Activated naive CD8-positive, alpha-beta T cell treated with anti-CD3 and anti-CD28 coated beads for 36 hours (primary cell): ENCODE measurements at regions not wholly inside any gene's neighbourhood (a gene's known extent, or its start where the extent isn't known, plus 50 kb on each side); places are given as distances from the start of the nearest gene placed in this dataset.
"Not testable (repeated sequence)": the region's sequence is repeated elsewhere in the genome, so short reads cannot be mapped to it uniquely, and the experiment has no call there.

ENCODE experiments used
- DNase-seq: peaks from one replicate; pipeline ENCODE4 v3.0.0; 2021
- H3K27ac Mint-ChIP-seq: one replicate; pipeline ENCODE4 v1.8.0; 2022; ENCODE audit warnings: mild to moderate bottlenecking, moderate library complexity, mixed read lengths
- H3K27me3 Mint-ChIP-seq: one replicate; pipeline ENCODE4 v1.8.0; 2022; ENCODE audit warnings: mild to moderate bottlenecking, mixed read lengths
- H3K36me3 Mint-ChIP-seq: one replicate; pipeline ENCODE4 v1.8.0; 2021; ENCODE audit warnings: mild to moderate bottlenecking, mixed read lengths
- H3K4me1 Mint-ChIP-seq: one replicate; pipeline ENCODE4 v1.8.0; 2021; ENCODE audit warnings: mixed read lengths
- H3K4me3 Mint-ChIP-seq: one replicate; pipeline ENCODE4 v1.8.0; 2022; ENCODE audit warnings: mild to moderate bottlenecking, moderate library complexity, mixed read lengths
- H3K9me3 Mint-ChIP-seq: one replicate; pipeline ENCODE4 v1.8.0; 2022; ENCODE audit warnings: mixed read lengths

GRCh38 chr11:128036006-128036405, 551.4 kb downstream of the ETS1 start:
- Mint-ChIP-seq H3K36me3 (peaks cover 5% of the 10 kb centered on the region), H3K27me3 (no peaks in the 10 kb centered on the region), H3K27ac (no peak overlapping the region), H3K9me3 (no peaks in the 10 kb centered on the region), H3K4me3 (no peak overlapping the region), H3K4me1 (peaks cover 37% of the 10 kb centered on the region)
- no peak for DNase-seq

DNA sequence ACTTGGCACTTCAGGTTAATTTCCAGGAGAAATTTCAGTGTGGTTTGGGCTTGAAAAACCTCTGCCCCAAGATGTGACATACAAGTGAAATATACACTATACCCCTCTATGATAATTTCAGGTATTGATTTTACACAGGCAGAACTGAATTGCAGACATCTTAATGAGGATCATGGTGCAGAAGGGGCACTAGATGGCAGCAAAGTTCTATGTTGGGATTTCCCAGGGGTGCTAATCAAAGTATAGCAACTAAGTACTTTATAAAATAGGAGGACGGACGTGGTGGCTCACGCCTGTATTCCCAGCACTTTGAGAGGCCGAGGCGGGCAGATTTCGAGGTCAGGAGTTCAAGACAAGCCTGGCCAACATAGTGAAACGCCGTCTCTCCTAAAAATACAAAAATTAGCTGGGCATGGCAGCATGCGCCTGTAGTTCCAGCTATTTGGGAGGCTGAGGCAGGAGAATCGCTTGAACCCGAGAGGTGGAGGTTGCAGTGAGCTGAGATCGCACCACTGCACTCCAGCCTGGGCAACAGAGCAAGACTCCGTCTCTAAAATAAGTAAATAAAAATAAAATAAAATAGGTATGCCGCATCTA, 555.7 kb downstream of the ETS1 start:
- DNase-seq = peak; percentile 48
- H3K36me3 Mint-ChIP-seq, H3K27ac Mint-ChIP-seq, H3K4me3 Mint-ChIP-seq, H3K4me1 Mint-ChIP-seq, H3K9me3 Mint-ChIP-seq: not testable (repeated sequence)
- H3K27me3 Mint-ChIP-seq = peaks cover 15% of the 10 kb centered on the region

DNA sequence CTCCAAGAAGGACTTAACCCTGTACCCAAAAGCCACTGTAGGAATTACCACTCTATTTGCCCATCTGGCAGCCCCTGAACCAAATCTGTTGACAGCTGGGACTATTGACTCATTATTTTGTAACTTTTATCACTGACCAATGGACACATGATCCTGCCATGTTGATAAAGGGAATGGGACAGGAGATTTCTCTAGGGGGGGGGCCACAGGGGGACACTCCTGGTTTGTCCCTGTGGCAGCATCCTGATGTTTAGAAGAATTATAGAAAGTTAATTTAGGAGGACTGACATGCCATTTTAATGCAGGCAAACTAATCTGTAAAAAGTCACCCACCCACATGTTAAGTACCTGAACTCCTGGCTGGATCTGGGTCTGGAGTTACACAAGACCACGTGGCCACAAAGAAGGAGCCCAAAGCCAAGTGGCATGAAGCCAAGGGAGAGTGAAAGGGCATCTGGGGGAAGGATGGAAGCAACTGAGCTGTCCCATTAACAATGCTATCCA, 558.1 kb downstream of the ETS1 start:
- no peak overlapping the region for H3K27ac Mint-ChIP-seq

DNA sequence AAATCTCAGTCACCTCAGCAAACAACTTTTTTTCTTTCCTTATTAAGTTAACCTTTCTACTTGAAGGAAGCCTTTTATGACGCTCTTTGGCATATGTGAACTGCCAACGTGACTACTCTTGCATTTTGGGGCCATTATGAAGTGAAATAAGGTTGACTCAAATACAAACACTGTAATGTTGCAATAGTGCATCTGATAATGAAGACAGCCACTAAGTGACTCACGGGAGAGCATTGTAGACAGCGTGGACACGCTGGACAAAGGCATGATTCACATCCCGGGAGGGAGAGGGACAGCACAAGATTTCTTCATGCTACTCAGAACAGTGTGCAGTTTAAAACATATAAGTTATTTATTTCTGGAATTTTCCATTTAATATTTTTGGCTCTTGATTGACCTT, 560.8 kb downstream of the ETS1 start:
- DNase-seq = no peak
- Mint-ChIP-seq H3K27ac (no peak overlapping the region), H3K4me3 (no peak overlapping the region), H3K27me3 (peaks cover 15% of the 10 kb centered on the region), H3K4me1 (no peaks in the 10 kb centered on the region), H3K36me3 (no peaks in the 10 kb centered on the region), H3K9me3 (no peaks in the 10 kb centered on the region)

More for the DNA sequence above, 558.1 kb downstream of the ETS1 start:
- no peaks in the 10 kb centered on the region for H3K9me3 Mint-ChIP-seq
- H3K36me3 Mint-ChIP-seq = no peaks in the 10 kb centered on the region
- peaks cover 8% of the 10 kb centered on the region for H3K4me1 Mint-ChIP-seq
- peaks cover 15% of the 10 kb centered on the region for H3K27me3 Mint-ChIP-seq
- no peak overlapping the region for H3K4me3 Mint-ChIP-seq
- DNase-seq = no peak

DNA sequence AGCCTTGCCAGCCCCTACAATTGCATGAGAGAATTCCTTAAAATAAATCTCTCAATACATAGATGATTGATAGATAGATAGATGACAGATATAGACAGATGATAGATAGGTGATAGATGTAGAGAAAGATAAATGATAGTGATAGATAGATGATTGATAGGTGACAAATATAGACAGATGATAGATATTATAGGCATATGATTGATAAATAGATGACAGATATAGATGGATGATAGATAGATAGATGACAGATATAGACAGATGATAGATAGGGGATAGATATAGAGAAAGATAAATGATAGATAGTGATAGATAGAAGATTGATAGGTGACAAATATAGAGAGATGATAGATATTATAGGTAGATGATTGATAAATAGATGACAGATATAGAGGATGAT, 564.6 kb downstream of the ETS1 start:
- Mint-ChIP-seq H3K4me3 (no peak overlapping the region), H3K27me3 (no peaks in the 10 kb centered on the region), H3K27ac (no peak overlapping the region), H3K4me1 (no peaks in the 10 kb centered on the region), H3K36me3 (no peaks in the 10 kb centered on the region), H3K9me3 (no peaks in the 10 kb centered on the region)
- no peak for DNase-seq

DNA sequence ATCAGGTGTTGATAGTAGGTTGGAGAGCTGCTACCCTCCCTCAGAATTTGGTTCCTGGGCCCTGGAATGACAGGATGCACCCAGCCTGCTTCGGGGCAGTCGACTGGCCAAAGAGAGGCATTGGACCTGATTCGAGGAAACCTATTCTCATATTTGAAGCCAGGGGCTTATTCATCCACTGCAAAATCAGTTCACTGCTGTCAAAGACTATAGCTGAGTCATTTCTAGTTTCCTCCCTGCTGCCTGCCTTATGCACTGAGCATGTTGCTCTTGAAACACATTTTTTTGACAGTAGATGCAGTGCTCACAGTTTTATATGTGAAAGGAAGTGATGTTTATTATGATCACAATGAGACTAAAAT, 565.4 kb downstream of the ETS1 start:
- Mint-ChIP-seq H3K36me3 (no peaks in the 10 kb centered on the region), H3K27ac (no peak overlapping the region), H3K4me3 (no peak overlapping the region), H3K9me3 (no peaks in the 10 kb centered on the region), H3K4me1 (no peaks in the 10 kb centered on the region), H3K27me3 (no peaks in the 10 kb centered on the region)
- DNase-seq = no peak

DNA sequence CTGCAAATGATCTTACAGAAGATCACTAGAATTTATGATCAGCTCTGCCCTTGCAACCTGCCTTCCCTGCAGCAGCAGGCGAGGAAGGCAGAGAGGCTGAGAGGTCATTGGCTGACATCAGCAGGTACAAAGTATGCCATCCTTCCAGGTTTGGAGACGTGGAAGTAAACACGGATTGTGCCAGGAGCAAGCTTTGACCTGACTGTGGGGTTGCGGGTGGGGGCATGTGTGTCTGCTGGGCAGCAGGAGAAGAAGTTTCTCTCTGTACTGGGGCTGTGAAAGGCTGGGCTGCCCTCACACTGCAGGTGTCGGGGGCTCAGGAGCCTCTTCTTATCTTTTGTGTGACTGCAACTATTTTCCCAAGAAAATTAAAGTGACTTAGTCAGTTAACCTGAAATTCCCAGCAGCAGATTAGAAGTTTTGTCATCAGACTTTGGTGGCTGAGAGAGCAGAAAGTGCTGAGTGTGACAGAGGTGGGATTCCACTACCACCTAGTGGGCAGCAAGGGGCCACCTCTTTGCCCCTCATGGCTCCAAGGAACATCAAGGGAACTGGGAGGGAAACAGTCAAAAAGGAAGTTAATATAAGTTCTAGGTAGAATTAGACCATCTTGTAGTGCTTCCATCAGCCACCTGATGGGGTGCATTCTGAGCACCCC, 565.9 kb downstream of the ETS1 start:
- H3K9me3 Mint-ChIP-seq = no peaks in the 10 kb centered on the region
- H3K27ac Mint-ChIP-seq = no peak overlapping the region
- H3K4me1 Mint-ChIP-seq = no peaks in the 10 kb centered on the region
- DNase-seq = no peak
- no peaks in the 10 kb centered on the region for H3K27me3 Mint-ChIP-seq
- H3K36me3 Mint-ChIP-seq = no peaks in the 10 kb centered on the region
- H3K4me3 Mint-ChIP-seq = no peak overlapping the region

- Mint-ChIP-seq H3K9me3 (no peaks in the 10 kb centered on the region), H3K36me3 (no peaks in the 10 kb centered on the region), H3K27ac (no peak overlapping the region), H3K4me3 (no peak overlapping the region), H3K4me1 (no peaks in the 10 kb centered on the region), H3K27me3 (no peaks in the 10 kb centered on the region)
- DNase-seq = no peak
Measured at GRCh38 chr11:128018692-128019091, 568.7 kb downstream of the ETS1 start.

DNA sequence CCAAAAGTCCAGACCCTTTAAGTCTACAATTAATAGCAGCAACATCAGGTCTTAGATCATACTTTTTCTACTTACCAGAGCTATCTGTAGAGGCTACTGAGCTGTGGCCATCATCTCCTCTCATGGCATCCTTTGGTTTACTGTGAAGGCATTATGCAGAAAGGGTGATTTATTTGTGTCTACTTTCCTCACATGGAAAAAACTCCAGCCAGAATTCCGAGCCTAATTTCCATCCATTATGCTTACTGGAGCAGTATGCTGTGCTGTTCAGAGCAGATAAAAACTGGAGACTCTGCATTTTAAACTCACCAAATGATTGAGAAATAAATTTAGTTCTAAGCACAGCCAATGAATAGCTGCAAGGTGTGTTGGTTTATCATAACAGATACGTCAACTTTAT, 581.8 kb downstream of the ETS1 start:
- no peaks in the 10 kb centered on the region for H3K4me1 Mint-ChIP-seq
- peaks cover 41% of the 10 kb centered on the region for H3K27me3 Mint-ChIP-seq
- no peak overlapping the region for H3K4me3 Mint-ChIP-seq
- H3K9me3 Mint-ChIP-seq = peaks cover 19% of the 10 kb centered on the region
- DNase-seq = no peak
- H3K27ac Mint-ChIP-seq = no peak overlapping the region
- H3K36me3 Mint-ChIP-seq = peaks cover 10% of the 10 kb centered on the region

DNA sequence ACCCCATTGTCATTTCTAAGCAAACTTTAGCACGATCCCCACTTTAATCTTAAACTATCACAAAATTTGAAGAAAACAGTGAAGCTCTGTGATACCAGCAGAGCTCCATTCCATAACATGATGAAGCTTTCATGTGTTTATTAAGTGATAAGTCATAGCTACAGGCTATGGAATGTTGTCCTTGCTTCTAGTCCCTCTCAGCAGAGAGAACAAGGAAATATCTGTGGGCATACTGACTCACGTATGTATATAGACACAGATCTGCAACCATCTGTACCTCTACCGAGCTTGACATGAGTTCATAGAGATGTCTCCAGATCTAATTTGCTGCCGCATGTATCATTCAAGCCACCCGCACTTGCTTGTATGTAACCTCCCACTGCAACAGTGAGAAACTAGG, 588.9 kb downstream of the ETS1 start:
- H3K36me3 Mint-ChIP-seq = no peaks in the 10 kb centered on the region
- H3K9me3 Mint-ChIP-seq = no peaks in the 10 kb centered on the region
- no peaks in the 10 kb centered on the region for H3K4me1 Mint-ChIP-seq
- H3K27me3 Mint-ChIP-seq = peaks cover 32% of the 10 kb centered on the region
- no peak for DNase-seq
- no peak overlapping the region for H3K27ac Mint-ChIP-seq
- H3K4me3 Mint-ChIP-seq = no peak overlapping the region

DNA sequence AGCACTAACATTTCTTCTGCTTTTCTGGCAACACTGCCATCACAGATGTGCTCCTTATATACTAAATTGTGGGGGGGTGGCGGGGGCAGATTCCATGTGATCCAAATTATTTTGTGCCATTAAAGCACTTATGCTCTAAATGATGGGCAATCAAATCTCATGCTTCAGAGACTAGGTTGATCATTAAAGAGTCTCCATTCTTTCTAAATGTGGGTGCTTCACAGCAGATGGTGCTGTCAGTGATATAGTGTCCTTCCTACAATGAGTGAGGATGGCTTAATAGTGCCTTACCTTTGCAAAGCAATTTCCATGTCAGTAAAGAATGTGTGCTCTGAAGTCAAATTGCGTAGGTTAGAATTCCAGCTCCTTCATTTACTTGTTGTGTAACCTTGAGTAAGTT, 589.8 kb downstream of the ETS1 start:
- Mint-ChIP-seq H3K9me3 (no peaks in the 10 kb centered on the region), H3K4me3 (no peak overlapping the region), H3K27me3 (peaks cover 24% of the 10 kb centered on the region), H3K4me1 (no peaks in the 10 kb centered on the region), H3K27ac (no peak overlapping the region), H3K36me3 (no peaks in the 10 kb centered on the region)
- no peak for DNase-seq

- no peaks in the 10 kb centered on the region for H3K36me3 Mint-ChIP-seq
- no peak overlapping the region for H3K4me3 Mint-ChIP-seq
- no peaks in the 10 kb centered on the region for H3K9me3 Mint-ChIP-seq
- no peak for DNase-seq
- H3K4me1 Mint-ChIP-seq = no peaks in the 10 kb centered on the region
- H3K27ac Mint-ChIP-seq = no peak overlapping the region
- H3K27me3 Mint-ChIP-seq = peaks cover 21% of the 10 kb centered on the region
Measured at GRCh38 chr11:127996825-127997224, 590.5 kb downstream of the ETS1 start.

- DNase-seq = no peak
- Mint-ChIP-seq H3K4me3 (no peak overlapping the region), H3K27me3 (peaks cover 21% of the 10 kb centered on the region), H3K4me1 (no peaks in the 10 kb centered on the region), H3K36me3 (no peaks in the 10 kb centered on the region), H3K9me3 (no peaks in the 10 kb centered on the region), H3K27ac (no peak overlapping the region)
Measured at GRCh38 chr11:127995921-127996320, 591.4 kb downstream of the ETS1 start.

GRCh38 chr11:127994736-127995135, 592.6 kb downstream of the ETS1 start:
- no peaks in the 10 kb centered on the region for H3K36me3 Mint-ChIP-seq

DNA sequence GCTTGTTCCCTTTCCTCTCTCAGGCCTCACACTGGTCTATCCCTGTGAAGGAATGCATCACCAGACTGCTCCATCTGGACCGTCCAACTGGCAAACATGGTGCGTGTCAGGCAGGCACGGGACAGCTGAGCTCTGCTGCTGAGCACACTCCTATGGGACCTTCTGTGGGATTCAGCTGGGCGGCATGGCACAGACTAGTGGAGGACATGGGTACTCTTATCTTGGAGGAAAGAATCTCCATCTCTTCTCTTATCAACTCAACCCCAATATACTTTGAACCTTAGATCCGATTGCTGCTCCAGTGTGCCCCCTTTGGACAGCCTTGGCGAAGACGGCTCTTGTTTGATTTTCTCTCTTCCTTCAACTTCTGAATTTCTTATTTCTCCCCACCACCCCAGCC, 593.6 kb downstream of the ETS1 start:
- no peak for DNase-seq
- H3K27ac Mint-ChIP-seq = no peak overlapping the region
- H3K4me1 Mint-ChIP-seq = no peaks in the 10 kb centered on the region
- no peak overlapping the region for H3K4me3 Mint-ChIP-seq
- no peaks in the 10 kb centered on the region for H3K9me3 Mint-ChIP-seq
- peaks cover 17% of the 10 kb centered on the region for H3K27me3 Mint-ChIP-seq
- no peaks in the 10 kb centered on the region for H3K36me3 Mint-ChIP-seq

More at GRCh38 chr11:127994736-127995135, 592.6 kb downstream of the ETS1 start:
- H3K9me3 Mint-ChIP-seq = no peaks in the 10 kb centered on the region
- no peak overlapping the region for H3K4me3 Mint-ChIP-seq
- DNase-seq = no peak
- H3K27me3 Mint-ChIP-seq = peaks cover 17% of the 10 kb centered on the region
- H3K27ac Mint-ChIP-seq = no peak overlapping the region
- H3K4me1 Mint-ChIP-seq = no peaks in the 10 kb centered on the region

DNA sequence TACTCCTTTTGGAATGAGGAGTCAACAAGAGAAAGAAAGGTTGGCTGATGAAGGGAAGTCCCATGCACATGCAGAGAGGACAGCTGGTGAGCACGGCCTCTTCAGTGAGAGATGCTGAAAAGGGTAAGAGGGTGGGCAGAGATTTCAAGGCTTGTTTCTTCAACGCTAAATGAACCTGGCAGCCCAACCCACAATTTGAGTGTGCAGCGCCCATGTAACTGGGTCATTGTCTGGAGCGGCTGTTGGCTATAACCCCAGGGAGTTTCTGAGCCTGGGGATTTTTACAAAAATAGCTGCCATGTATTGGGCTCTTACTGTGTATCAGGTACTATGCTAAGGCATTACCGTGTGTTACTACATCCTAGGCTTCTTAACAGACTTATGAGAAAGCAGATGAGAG, 594.1 kb downstream of the ETS1 start:
- no peaks in the 10 kb centered on the region for H3K36me3 Mint-ChIP-seq
- DNase-seq = no peak
- no peaks in the 10 kb centered on the region for H3K4me1 Mint-ChIP-seq
- peaks cover 17% of the 10 kb centered on the region for H3K27me3 Mint-ChIP-seq
- no peak overlapping the region for H3K27ac Mint-ChIP-seq
- H3K9me3 Mint-ChIP-seq = no peaks in the 10 kb centered on the region
- H3K4me3 Mint-ChIP-seq = no peak overlapping the region
